ENCODE measurements at regions not wholly inside any gene's neighbourhood (a gene's known extent, or its start where the extent isn't known, plus 50 kb on each side); places are given as distances from the start of the nearest gene placed in this dataset.
"Not testable (repeated sequence)": the region's sequence is repeated elsewhere in the genome, so short reads cannot be mapped to it uniquely, and the experiment has no call there.

GRCh38 chr12:126282691-126283090 is 1217.5 kb downstream of the AACS start:
- no peaks in the 10 kb centered on the region for H3K27me3 ChIP-seq (replicated peaks; ENCODE audit: insufficient read depth)
- H3K4me3 ChIP-seq = no peak overlapping the region
- DNase-seq (ENCODE audit: low spot score) = no peak
- no peaks in the 10 kb centered on the region for H3K4me1 ChIP-seq (replicated peaks)
- H3K9me3 ChIP-seq = no peaks in the 10 kb centered on the region
- H3K36me3 ChIP-seq = no peaks in the 10 kb centered on the region
- WGBS = 79% methylated on average over 4 of the region's 4 CpGs
- intact Hi-C loops (cut with DNase I) = no loop called here
- no peak overlapping the region for H3K27ac ChIP-seq
- TF ChIP-seq, protein P1, sequence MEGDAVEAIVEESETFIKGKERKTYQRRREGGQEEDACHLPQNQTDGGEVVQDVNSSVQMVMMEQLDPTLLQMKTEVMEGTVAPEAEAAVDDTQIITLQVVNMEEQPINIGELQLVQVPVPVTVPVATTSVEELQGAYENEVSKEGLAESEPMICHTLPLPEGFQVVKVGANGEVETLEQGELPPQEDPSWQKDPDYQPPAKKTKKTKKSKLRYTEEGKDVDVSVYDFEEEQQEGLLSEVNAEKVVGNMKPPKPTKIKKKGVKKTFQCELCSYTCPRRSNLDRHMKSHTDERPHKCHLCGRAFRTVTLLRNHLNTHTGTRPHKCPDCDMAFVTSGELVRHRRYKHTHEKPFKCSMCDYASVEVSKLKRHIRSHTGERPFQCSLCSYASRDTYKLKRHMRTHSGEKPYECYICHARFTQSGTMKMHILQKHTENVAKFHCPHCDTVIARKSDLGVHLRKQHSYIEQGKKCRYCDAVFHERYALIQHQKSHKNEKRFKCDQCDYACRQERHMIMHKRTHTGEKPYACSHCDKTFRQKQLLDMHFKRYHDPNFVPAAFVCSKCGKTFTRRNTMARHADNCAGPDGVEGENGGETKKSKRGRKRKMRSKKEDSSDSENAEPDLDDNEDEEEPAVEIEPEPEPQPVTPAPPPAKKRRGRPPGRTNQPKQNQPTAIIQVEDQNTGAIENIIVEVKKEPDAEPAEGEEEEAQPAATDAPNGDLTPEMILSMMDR (IDR thresholded peaks at IDR 0.05) = no peak
- TF ChIP-seq POLR2A (IDR thresholded peaks at IDR 0.05) = no peak
- TF ChIP-seq POLR2AphosphoS5 (IDR thresholded peaks at IDR 0.05) = no peak

GRCh38 chr12:126286203-126286602 is 1221.0 kb downstream of the AACS start:
- Histone ChIP-seq H3K27me3 (replicated peaks; ENCODE audit: insufficient read depth) (no peaks in the 10 kb centered on the region), H3K4me1 (replicated peaks) (no peaks in the 10 kb centered on the region), H3K36me3 (no peaks in the 10 kb centered on the region), H3K9me3 (no peaks in the 10 kb centered on the region), H3K4me3 (no peak overlapping the region), H3K27ac (no peak overlapping the region)
- DNase-seq (ENCODE audit: low spot score) = no peak
- TF ChIP-seq, protein P1 (IDR thresholded peaks at IDR 0.05) = no peak
- TF ChIP-seq POLR2A (IDR thresholded peaks at IDR 0.05) (no peak), POLR2AphosphoS5 (IDR thresholded peaks at IDR 0.05) (no peak)
- intact Hi-C loops (cut with DNase I) = no loop called here
- WGBS = 62% methylated on average over 1 of the region's 1 CpG

- Histone ChIP-seq H3K4me1 (replicated peaks) (no peaks in the 10 kb centered on the region), H3K4me3 (no peak overlapping the region), H3K27me3 (replicated peaks; ENCODE audit: insufficient read depth) (no peaks in the 10 kb centered on the region), H3K36me3 (no peaks in the 10 kb centered on the region), H3K27ac (no peak overlapping the region), H3K9me3 (no peaks in the 10 kb centered on the region)
- TF ChIP-seq POLR2A (IDR thresholded peaks at IDR 0.05) = no peak
- no peak for TF ChIP-seq POLR2AphosphoS5 (IDR thresholded peaks at IDR 0.05)
- TF ChIP-seq, protein P1 (IDR thresholded peaks at IDR 0.05) = no peak
- no peak for DNase-seq (ENCODE audit: low spot score)
- intact Hi-C loops (cut with DNase I) = no loop called here
Measured at GRCh38 chr12:126290456-126290855, 1225.2 kb downstream of the AACS start.

GRCh38 chr12:126291987-126292386 is 1226.8 kb downstream of the AACS start:
- DNase-seq (ENCODE audit: low spot score); intact Hi-C loops (cut with DNase I); H3K27me3 ChIP-seq (replicated peaks; ENCODE audit: insufficient read depth); H3K9me3 ChIP-seq; H3K4me1 ChIP-seq (replicated peaks); H3K27ac ChIP-seq; H3K36me3 ChIP-seq; H3K4me3 ChIP-seq: not testable (repeated sequence)
- 90% methylated on average over 3 of the region's 3 CpGs for WGBS

DNA sequence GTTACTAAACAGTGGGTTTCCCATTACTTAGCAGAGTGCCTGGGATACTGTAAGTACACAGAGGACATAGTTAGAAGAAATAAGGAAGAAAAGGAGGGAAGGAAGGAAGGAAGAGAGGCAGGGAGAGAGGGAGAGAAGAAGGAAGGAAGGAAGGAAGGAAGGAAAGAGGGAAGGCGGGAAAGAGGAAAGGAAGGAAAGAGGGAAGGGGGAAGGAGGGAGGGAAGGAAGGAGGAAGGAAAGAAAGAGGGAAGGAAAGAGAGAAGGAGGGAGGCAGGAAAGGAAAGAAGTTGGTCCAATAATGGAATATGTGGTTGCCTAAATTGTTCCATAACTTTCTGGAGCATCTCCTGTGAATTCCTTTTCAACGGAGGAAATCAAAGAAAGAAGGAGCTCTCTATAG is 1230.4 kb downstream of the AACS start:
- no peak for DNase-seq (ENCODE audit: low spot score)
- Histone ChIP-seq H3K27ac (no peak overlapping the region), H3K4me3 (no peak overlapping the region), H3K9me3 (no peaks in the 10 kb centered on the region), H3K27me3 (replicated peaks; ENCODE audit: insufficient read depth) (no peaks in the 10 kb centered on the region), H3K4me1 (replicated peaks) (no peaks in the 10 kb centered on the region), H3K36me3 (no peaks in the 10 kb centered on the region)
- WGBS = 94% methylated on average over 2 of the region's 2 CpGs
- TF ChIP-seq POLR2A (IDR thresholded peaks at IDR 0.05) (no peak), POLR2AphosphoS5 (IDR thresholded peaks at IDR 0.05) (no peak)
- TF ChIP-seq, protein P1 (IDR thresholded peaks at IDR 0.05) = no peak
- intact Hi-C loops (cut with DNase I) = no loop called here

Measured in prostate gland (tissue), 2 donors.